HG02678 (cell line): ENCODE measurements at regions not wholly inside any gene's neighbourhood (a gene's known extent, or its start where the extent isn't known, plus 50 kb on each side); places are given as distances from the start of the nearest gene placed in this dataset.
"Not testable (repeated sequence)": the region's sequence is repeated elsewhere in the genome, so short reads cannot be mapped to it uniquely, and the experiment has no call there.

Source experiments
- ATAC-seq: cut with Tn5 transposase; IDR thresholded peaks from one replicate; pipeline ENCODE4 v1.9.1; 2021; ENCODE audit warnings: mild to moderate bottlenecking, moderate library complexity; ENCODE audit not compliant: unreplicated experiment

GRCh38 chr1:120609834-120610233 lies 113.9 kb upstream of the NBPF26 start:
- ATAC-seq = not testable (repeated sequence)

GRCh38 chr1:120614931-120615639 lies 108.7 kb upstream of the NBPF26 start:
- not testable (repeated sequence) for ATAC-seq

DNA sequence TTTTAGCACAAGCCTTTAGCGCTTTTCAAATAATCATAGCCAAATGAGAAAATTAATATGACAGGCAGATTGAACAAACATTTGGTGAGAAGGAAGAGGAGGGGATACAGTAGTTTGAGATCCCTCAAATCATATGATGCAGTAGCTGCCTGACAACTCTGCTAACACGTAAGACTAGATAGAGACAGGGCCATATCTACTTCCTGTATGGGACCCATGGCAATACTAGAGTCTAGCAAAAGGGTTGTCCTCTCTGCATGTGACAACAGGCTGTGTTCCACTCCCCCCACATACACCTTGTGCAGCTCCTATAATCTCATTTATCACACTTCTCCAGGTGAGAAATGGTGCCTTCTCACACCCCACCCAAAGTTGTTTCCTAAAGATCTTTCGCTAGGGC lies 106.3 kb upstream of the NBPF26 start:
- not testable (repeated sequence) for ATAC-seq

DNA sequence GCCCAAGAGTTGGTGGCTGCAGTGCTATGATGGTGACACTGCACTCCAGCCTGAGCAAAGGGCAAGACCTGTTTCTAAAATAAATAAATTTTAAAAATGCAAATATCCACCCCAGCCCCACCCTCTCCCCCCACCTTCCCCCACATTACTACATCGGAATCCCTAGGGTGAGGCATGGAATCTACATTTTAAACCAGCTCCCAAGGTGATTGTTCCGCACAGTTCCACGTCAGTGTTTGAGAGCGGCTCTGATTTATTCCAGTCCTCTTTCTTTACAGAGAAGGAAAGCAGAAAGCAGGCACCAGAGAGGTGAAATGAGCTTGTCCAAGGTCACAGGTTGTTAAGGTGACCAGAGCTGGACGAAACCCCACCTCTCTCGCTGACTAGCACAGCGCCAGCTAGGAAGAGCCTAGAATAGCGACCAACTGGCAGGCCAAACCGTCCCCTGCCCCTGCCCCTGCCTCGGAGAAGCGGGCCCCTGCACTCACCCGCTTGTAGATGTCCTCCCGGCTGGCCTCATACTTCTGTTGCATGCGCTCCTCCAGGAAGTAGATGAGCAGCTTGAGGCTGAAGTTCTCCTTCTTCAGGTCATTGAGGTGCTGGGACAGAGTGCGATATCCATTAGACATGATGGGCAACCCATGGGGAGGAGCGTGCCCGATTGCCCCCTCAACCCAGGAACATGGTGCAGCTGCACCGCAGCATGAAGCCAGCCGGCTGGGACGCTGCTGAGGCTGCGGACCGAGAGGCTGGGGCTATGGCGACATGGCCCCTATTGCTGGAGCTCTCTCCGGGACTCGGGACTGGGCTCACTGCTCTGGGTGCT lies 103.7 kb upstream of the NBPF26 start:
- ATAC-seq = not testable (repeated sequence)

- not testable (repeated sequence) for ATAC-seq
Measured at GRCh38 chr1:120620693-120620969, 103.1 kb upstream of the NBPF26 start.

GRCh38 chr1:120621278-120621677 lies 102.5 kb upstream of the NBPF26 start:
- not testable (repeated sequence) for ATAC-seq

DNA sequence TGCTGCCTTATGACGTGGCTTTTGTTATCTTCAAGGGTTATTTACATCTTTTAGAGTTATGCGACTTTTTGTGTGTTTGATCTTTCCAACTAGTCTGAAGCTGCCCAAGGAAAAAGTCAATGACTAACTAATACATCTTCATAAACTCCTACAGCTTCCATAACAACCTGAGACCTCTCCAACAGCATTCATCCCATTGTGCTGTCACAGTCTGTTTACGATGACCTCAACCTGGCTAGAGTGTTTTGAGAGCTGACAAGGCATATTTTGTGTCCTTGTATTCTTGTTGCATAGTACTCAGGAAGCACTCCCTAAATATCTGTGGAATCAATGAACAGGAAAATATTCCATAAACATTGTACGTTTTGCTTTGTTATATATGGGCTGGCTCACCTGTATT lies 100.2 kb upstream of the NBPF26 start:
- ATAC-seq = not testable (repeated sequence)

DNA sequence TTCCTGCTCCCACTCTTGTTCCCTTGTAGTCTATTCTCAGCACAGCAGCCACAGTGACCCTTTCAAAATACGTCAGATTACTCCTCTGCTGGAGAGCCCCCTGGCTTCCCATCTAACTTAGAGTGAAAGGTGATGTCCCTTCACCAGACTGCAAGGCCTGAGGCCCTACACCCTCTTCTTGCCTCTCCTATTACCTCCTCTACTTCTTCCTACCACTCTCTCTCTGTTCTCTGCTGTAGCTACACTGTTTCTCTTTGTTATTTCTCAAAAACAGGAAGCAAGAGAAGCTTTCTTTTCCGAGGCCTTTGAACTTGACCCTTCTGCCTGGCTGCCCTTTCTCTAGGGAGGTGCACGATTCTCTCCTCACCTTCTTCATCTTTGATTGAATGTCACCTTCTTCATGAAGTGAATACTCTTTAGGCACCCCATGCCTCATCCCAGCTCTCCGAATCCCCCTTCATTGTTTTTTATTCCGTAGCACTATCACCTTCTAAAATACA lies 99.1 kb upstream of the NBPF26 start:
- not testable (repeated sequence) for ATAC-seq

- not testable (repeated sequence) for ATAC-seq
Measured at GRCh38 chr1:120629832-120630455, 93.8 kb upstream of the NBPF26 start.

DNA sequence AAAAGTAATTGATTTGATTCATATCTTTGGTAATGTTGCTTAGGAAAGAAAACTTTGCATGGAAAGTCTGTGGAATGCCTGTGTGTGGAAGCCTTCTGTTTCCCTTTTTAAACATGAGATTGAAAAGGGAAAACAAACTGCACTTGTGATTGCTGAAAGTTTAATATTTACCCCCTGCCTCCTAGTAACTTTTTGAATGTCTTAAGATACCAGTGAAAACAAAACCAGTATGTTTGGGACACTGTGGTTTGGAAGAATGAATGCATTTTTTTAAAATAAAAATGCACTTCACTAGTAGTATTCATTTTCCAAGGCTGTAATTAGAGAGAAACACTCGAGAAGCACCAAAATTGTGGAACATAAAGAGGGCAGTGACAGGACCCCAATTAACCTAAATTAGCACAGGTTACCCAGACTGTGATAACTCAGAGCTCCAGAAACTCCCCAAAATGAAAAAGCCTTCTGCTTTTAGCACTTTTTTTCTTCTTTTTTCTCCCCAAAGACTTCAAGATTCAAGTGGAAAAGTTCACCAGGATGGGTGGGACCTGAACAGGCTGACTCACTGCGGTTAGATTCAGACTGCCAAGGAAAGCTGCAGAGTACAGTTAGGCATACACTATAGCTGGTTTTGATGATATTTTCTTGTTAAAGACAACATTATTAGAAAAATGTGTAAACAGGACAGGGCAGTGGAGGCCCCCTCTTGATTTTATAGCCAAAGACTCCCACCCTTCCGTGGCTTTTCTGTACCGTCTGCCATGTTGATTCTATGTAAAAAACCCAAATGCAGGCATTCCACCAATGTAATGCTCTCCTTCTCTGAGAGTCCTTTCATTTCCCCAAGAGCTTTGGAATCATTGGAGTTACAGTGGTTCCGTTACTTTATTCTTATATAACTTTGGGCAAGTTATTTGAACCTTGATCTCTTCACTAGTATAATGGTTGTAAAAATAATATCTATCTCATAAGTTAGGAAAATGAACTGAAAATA lies 88.6 kb upstream of the NBPF26 start:
- ATAC-seq = not testable (repeated sequence)

DNA sequence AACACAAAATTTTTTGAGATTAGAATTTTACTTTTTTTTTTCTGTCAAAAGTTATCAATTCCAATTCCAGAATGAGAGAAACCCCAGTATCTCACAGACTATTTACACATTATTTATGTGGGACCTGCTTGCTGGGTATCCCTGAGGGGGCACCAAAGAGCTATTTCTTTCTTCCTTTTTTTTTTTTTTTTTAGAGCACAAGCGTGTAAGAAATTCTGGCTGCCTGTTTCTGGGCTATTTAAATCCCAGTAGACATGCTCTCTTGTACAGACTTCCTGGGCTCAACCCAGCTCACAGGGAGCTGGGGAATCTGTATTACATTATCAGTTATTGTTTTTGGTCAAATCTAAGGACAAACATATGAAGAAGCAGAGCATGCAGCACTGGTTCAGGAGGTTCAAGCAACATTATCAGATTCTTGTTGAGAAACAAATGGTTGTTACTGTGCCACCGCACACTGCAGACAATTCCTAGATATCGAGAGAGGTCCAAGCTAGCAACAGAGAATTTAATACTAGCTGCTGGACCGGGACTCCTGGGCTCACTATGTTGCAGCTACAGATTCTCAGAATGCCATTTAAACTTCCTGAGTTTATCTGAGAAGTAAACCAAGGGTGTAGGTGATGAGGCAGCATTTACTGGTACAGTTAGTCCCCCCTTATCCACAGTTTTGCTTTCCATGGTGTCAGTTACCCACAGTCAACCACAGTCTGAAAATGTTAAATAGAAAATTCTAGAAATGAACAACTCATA lies 83.3 kb upstream of the NBPF26 start:
- not testable (repeated sequence) for ATAC-seq

DNA sequence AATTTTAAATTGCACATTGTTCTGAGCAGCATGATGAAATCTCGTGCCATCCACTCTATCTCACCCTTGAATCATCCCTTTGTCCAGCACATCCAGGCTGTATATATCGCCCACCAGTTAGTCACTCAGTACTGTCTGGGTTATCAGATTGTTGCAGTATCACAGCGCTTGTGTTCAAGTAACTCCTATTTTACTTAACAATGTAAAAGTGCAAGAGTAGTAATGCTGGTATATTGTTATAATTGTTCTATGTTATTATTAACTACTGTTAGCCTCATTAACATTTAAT lies 82.8 kb upstream of the NBPF26 start:
- ATAC-seq = not testable (repeated sequence)

- not testable (repeated sequence) for ATAC-seq
Measured at GRCh38 chr1:120647182-120647581, 76.6 kb upstream of the NBPF26 start.

GRCh38 chr1:120648915-120649623 lies 74.7 kb upstream of the NBPF26 start:
- not testable (repeated sequence) for ATAC-seq

GRCh38 chr1:120649730-120650129 lies 74.0 kb upstream of the NBPF26 start:
- ATAC-seq = not testable (repeated sequence)

DNA sequence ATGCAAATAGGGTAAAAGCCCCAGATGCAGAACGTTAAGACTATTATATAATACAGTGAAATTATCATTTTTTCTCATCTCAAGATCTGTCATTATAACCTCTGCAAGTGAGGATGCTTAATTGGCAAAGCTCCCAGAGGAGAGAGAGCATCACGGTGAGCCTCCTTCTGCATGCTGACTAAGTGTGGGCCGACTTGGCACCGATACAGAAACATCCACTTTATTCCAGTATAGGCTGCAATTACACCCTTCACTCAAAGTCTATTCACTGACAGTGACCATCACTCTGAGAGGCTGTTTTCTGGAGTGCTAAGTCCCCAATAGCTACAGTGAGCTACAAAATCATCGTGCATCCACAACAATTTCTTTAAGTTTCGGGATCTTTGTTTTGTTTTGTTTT lies 69.6 kb upstream of the NBPF26 start:
- ATAC-seq = not testable (repeated sequence)

DNA sequence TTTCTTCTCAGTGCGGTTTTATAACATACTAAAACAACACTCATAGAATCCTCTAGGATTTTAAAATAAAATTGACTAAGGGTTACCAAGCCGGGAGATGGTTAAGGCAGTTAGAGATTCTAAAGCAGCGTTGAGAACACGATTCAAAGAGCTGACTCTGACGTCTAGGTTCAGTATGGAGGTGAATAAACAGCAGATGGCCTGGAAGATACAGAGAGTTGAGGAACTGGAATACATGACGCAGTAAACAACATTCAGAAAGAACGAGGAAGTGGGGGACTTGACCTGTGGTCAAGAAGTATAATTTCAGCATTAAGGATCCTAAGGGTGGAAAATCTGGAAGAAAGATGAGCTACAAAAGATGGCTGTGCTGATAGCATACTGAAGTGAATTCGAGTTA lies 68.4 kb upstream of the NBPF26 start:
- not testable (repeated sequence) for ATAC-seq

DNA sequence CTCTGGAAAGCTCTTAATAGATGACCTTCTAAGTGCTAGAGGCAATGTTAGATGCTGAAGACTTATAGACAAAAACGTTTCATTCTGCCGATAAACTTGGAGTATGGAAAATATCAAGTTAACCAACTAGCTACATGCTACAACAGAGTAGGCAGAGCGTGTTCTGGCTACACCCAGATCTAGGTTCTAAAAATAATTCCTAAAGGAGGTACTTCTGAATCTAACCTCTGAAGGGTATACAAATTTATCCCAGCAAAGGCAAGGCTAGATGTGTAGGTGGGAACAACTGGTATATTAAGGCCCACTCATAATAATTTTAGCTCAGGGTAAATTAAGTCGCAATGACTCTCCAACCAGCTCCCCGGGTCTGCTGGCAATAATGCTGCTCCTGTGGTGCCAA lies 67.6 kb upstream of the NBPF26 start:
- ATAC-seq = not testable (repeated sequence)

DNA sequence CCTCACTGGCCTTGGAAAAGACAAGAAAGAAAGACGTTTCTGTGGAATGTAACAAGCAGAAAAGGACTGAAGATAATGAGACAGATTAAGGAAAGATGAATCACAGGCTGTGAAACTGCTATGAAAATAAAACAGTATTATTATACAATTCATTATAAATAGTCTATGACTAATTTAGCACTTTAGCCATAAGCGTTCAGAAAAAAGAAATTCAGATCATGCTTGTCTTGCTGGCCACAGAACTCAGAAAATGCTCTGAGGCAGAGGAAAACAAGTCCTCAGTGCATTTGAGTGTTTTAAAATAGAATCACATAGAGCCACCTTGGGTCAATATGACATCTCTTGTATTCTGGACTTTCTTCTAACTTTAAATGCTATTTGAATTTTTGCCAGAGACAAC lies 65.9 kb upstream of the NBPF26 start:
- ATAC-seq = not testable (repeated sequence)
